ENCODE measurements at regions not wholly inside any gene's neighbourhood (a gene's known extent, or its start where the extent isn't known, plus 50 kb on each side); places are given as distances from the start of the nearest gene placed in this dataset.
A peak's percentile ranks its signal among the peaks of the same experiment; 100 is the strongest.
"Not testable (repeated sequence)": the region's sequence is repeated elsewhere in the genome, so short reads cannot be mapped to it uniquely, and the experiment has no call there.

DNA sequence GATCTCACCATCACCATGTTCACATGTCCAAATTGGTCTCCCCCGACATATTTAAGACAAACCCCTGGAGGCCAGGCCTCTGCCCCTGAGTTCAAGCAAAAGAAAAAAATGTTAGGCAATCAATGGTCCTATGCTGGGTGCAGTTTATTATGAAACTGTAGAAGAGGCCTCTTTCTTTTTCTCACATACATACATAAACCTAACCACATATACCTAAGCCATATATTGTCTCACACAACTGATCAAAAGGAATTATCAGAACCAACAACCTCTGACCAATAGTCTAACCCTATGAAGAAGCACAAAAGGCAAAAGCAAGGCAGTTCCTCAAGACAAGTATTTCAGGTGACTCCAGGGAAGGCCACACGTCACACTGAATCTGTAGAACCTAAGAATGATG, 49.9 kb downstream of the ILRUN start:
- Histone ChIP-seq H3K4me1 (ENCODE audit: control insufficient read depth in 2 of 2, insufficient read depth in 2 of 2, low read length in 2 of 2) (peaks cover 0 to 3% of the 10 kb centered on the region in 2 donors), H3K36me3 (ENCODE audit: control insufficient read depth in 2 of 3, insufficient read depth in 3 of 3, low read length in 3 of 3) (peaks cover 0 to 17% (median 10%) of the 10 kb centered on the region in 3 experiments), H3K27me3 (ENCODE audit: control insufficient read depth in 2 of 2, insufficient read depth in 2 of 2, low read length in 2 of 2) (no peaks in the 10 kb centered on the region), H3K4me3 (ENCODE audit: low read length) (no peak overlapping the region), H3K27ac (ENCODE audit: low read depth, low read length) (no peak overlapping the region), H3K9me3 (ENCODE audit: control insufficient read depth in 2 of 3, low read length in 3 of 3) (no peaks in the 10 kb centered on the region)
- Mint-ChIP-seq H3K4me1 (peaks cover 16 to 52% (median 27%) of the 10 kb centered on the region in 7 donors), H3K36me3 (peaks cover 9 to 60% (median 35%) of the 10 kb centered on the region in 5 donors), H3K27ac (peak overlapping the region in 2 of 9 donors; percentile 11 to 28), H3K4me3 (no peak overlapping the region), H3K9me3 (no peaks in the 10 kb centered on the region), H3K27me3 (no peaks in the 10 kb centered on the region)
- ATAC-seq (no peak), DNase-seq (no peak)
- intact Hi-C loops (cut with micrococcal nuclease), result no loop called here
- POLR2A ChIA-PET, result no interaction called here
- CTCF ChIA-PET, result no interaction called here

DNA sequence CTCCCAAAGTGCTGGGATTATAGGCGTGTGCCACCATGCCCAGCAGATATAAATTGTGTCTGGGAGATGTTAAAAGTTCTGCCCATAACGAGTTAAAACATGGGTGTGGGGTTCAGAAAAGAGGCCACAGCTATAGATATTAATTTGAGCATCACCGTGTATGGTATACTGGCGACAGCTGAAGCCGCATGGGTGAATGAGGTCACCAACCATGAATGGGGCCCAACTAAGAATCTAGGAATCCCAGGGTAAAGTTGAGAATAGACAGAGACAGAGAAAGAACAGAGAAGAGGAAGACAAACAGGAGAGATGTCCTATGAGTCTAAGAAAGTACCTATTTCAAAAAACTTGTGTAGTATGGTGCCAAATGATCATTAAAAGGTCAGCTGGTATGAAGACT, 50.9 kb downstream of the ILRUN start:
- intact Hi-C loops (cut with micrococcal nuclease), result loop anchor here in 1 of 2 donors (2.0 kb wide), 1 partner anchor 13 kb away; no protein-coding TSS in a partner anchor
- H3K9me3 ChIP-seq (ENCODE audit: control insufficient read depth in 2 of 3, low read length in 3 of 3), result no peaks in the 10 kb centered on the region
- H3K27ac ChIP-seq (ENCODE audit: low read depth, low read length), result no peak overlapping the region
- peaks cover 9 to 55% (median 32%) of the 10 kb centered on the region in 5 donors for H3K36me3 Mint-ChIP-seq
- H3K27me3 ChIP-seq (ENCODE audit: control insufficient read depth in 2 of 2, insufficient read depth in 2 of 2, low read length in 2 of 2), result no peaks in the 10 kb centered on the region
- ATAC-seq (no peak), DNase-seq (no peak)
- CTCF ChIA-PET, result no interaction called here
- no peaks in the 10 kb centered on the region for H3K27me3 Mint-ChIP-seq
- POLR2A ChIA-PET, result interaction anchor here (0.6 kb wide), 1 partner anchor 1083 kb away, joined by 3 read pairs; no protein-coding TSS in a partner anchor
- H3K4me1 Mint-ChIP-seq, result peaks cover 9 to 44% (median 22%) of the 10 kb centered on the region in 7 donors
- H3K4me1 ChIP-seq (ENCODE audit: control insufficient read depth in 2 of 2, insufficient read depth in 2 of 2, low read length in 2 of 2), result no peaks in the 10 kb centered on the region
- no peak overlapping the region for H3K4me3 Mint-ChIP-seq
- H3K9me3 Mint-ChIP-seq, result no peaks in the 10 kb centered on the region
- no peak overlapping the region for H3K4me3 ChIP-seq (ENCODE audit: low read length)
- H3K36me3 ChIP-seq (ENCODE audit: control insufficient read depth in 2 of 3, insufficient read depth in 3 of 3, low read length in 3 of 3), result peaks cover 0 to 17% (median 10%) of the 10 kb centered on the region in 3 experiments
- peak overlapping the region in 3 of 9 donors; percentile 1 to 81 (median 53) for H3K27ac Mint-ChIP-seq

DNA sequence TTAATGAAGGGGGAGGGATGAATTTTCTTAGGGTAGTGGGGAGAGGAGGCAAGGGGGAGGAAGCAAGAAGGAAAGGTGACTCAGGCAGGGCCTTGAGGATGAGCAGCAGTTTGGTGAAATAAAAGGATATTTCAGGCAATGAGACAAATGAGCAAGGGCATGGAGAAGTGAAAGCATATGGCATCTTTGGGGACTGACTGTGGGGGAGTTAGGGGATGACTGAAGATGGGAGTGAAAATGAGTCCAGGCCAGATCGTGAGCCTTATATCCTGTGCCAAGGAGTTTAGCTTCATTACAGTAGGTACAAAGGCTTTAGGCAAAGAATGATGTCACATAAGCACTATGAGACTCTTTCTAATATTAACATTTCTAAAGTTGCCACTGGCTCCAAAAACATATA, 51.9 kb downstream of the ILRUN start:
- intact Hi-C loops (cut with micrococcal nuclease), result loop anchor here in 1 of 2 donors (2.0 kb wide), 1 partner anchor 14 kb away; no protein-coding TSS in a partner anchor
- no peaks in the 10 kb centered on the region for H3K27me3 Mint-ChIP-seq
- H3K36me3 ChIP-seq (ENCODE audit: control insufficient read depth in 2 of 3, insufficient read depth in 3 of 3, low read length in 3 of 3), result peaks cover 0 to 17% (median 10%) of the 10 kb centered on the region in 3 experiments
- ATAC-seq (no peak), DNase-seq (no peak)
- ChIA-PET POLR2A (no interaction called here), CTCF (no interaction called here)
- no peaks in the 10 kb centered on the region for H3K27me3 ChIP-seq (ENCODE audit: control insufficient read depth in 2 of 2, insufficient read depth in 2 of 2, low read length in 2 of 2)
- peaks cover 9 to 53% (median 32%) of the 10 kb centered on the region in 5 donors for H3K36me3 Mint-ChIP-seq
- peak overlapping the region in 2 of 9 donors; percentile 4 to 53 for H3K27ac Mint-ChIP-seq
- no peak overlapping the region for H3K4me3 Mint-ChIP-seq
- H3K9me3 ChIP-seq (ENCODE audit: control insufficient read depth in 2 of 3, low read length in 3 of 3), result no peaks in the 10 kb centered on the region
- H3K4me3 ChIP-seq (ENCODE audit: low read length), result no peak overlapping the region
- H3K4me1 Mint-ChIP-seq, result peaks cover 9 to 41% (median 18%) of the 10 kb centered on the region in 7 donors
- H3K9me3 Mint-ChIP-seq, result no peaks in the 10 kb centered on the region
- H3K4me1 ChIP-seq (ENCODE audit: control insufficient read depth in 2 of 2, insufficient read depth in 2 of 2, low read length in 2 of 2), result no peaks in the 10 kb centered on the region
- no peak overlapping the region for H3K27ac ChIP-seq (ENCODE audit: low read depth, low read length)

DNA sequence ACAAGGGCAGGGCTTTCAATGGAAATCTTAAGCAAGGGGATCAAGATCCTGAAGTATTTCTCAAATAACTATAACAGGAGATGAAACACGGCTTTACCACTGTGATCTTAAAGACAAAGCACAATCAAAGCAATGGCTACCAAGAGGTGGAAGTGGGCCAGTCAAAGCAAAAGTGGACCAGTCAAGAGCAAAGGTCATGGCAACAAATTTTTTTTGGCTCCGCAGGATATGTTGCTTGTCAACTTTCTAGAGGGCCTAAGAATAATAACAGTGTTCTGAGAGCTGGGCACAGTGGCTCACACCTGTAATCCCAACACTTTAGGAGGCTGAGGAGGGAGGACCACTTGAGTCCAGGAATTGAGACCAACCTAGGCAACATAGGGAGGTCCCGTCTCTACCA, 54.1 kb downstream of the ILRUN start:
- ATAC-seq (no peak), DNase-seq (no peak)
- Mint-ChIP-seq H3K4me1 (peaks cover 0 to 37% (median 15%) of the 10 kb centered on the region in 7 donors), H3K27me3 (no peaks in the 10 kb centered on the region), H3K9me3 (no peaks in the 10 kb centered on the region), H3K4me3 (no peak overlapping the region), H3K27ac (no peak overlapping the region), H3K36me3 (peaks cover 9 to 47% (median 33%) of the 10 kb centered on the region in 5 donors)
- H3K4me1 ChIP-seq (ENCODE audit: control insufficient read depth in 2 of 2, insufficient read depth in 2 of 2, low read length in 2 of 2), result no peaks in the 10 kb centered on the region
- ChIA-PET POLR2A (no interaction called here), CTCF (no interaction called here)
- no peaks in the 10 kb centered on the region for H3K27me3 ChIP-seq (ENCODE audit: control insufficient read depth in 2 of 2, insufficient read depth in 2 of 2, low read length in 2 of 2)
- H3K4me3 ChIP-seq (ENCODE audit: low read length), result no peak overlapping the region
- H3K36me3 ChIP-seq (ENCODE audit: control insufficient read depth in 2 of 3, insufficient read depth in 3 of 3, low read length in 3 of 3), result peaks cover 0 to 17% (median 10%) of the 10 kb centered on the region in 3 experiments
- H3K9me3 ChIP-seq (ENCODE audit: control insufficient read depth in 2 of 3, low read length in 3 of 3), result no peaks in the 10 kb centered on the region
- H3K27ac ChIP-seq (ENCODE audit: low read depth, low read length), result no peak overlapping the region
- intact Hi-C loops (cut with micrococcal nuclease), result no loop called here

DNA sequence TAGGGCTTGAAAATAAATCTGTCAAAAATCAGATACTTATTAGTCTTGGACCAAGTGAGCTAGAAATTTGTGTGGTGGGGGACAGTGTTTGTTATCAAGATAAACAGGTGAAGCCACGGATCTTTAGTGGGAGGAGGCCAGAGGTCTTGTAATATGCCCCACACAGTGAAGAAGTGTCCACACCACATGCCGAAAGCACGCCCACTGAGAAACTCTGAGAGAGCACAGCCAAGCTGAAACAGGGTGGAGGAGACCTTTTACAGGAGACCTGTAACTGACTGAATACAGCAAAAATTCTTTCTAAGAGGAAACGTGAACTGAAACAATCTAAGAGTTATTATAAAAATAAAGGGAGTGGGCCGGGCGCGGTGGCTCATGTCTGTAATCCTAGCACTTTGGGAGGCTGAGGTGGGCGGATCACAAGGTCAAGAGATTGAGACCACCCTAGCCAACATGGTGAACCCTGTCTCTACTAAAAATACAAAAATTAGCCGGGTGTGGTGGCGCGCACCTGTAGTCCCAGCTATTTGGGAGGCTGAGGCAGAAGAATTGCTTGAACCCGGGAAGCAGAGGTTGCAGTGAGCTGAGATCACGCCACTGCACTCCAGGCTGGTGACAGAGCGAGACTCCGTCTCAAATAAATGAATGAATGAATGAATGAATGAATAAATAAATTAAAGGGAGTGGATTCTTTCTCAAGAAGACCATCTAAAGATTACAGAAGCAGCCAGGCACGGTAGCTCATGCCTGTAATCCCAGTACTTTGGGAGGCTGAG, 56.3 kb downstream of the ILRUN start:
- ATAC-seq; H3K9me3 ChIP-seq (ENCODE audit: control insufficient read depth in 2 of 3, low read length in 3 of 3); POLR2A ChIA-PET; H3K27ac ChIP-seq (ENCODE audit: low read depth, low read length); H3K4me1 ChIP-seq (ENCODE audit: control insufficient read depth in 2 of 2, insufficient read depth in 2 of 2, low read length in 2 of 2); DNase-seq; H3K27me3 ChIP-seq (ENCODE audit: control insufficient read depth in 2 of 2, insufficient read depth in 2 of 2, low read length in 2 of 2); H3K4me3 Mint-ChIP-seq; H3K4me3 ChIP-seq (ENCODE audit: low read length); H3K9me3 Mint-ChIP-seq; intact Hi-C loops (cut with micrococcal nuclease); H3K27me3 Mint-ChIP-seq; H3K36me3 ChIP-seq (ENCODE audit: control insufficient read depth in 2 of 3, insufficient read depth in 3 of 3, low read length in 3 of 3): not testable (repeated sequence)
- CTCF ChIA-PET, result interaction anchor here (0.6 kb wide), 1 partner anchor 194 kb away, joined by 3 read pairs; no protein-coding TSS in a partner anchor
- Mint-ChIP-seq H3K27ac (peak overlapping the region in 3 of 9 donors; percentile 9 to 21 (median 14)), H3K4me1 (peaks cover 0 to 29% (median 4%) of the 10 kb centered on the region in 7 donors), H3K36me3 (peaks cover 4 to 36% (median 24%) of the 10 kb centered on the region in 5 donors)

DNA sequence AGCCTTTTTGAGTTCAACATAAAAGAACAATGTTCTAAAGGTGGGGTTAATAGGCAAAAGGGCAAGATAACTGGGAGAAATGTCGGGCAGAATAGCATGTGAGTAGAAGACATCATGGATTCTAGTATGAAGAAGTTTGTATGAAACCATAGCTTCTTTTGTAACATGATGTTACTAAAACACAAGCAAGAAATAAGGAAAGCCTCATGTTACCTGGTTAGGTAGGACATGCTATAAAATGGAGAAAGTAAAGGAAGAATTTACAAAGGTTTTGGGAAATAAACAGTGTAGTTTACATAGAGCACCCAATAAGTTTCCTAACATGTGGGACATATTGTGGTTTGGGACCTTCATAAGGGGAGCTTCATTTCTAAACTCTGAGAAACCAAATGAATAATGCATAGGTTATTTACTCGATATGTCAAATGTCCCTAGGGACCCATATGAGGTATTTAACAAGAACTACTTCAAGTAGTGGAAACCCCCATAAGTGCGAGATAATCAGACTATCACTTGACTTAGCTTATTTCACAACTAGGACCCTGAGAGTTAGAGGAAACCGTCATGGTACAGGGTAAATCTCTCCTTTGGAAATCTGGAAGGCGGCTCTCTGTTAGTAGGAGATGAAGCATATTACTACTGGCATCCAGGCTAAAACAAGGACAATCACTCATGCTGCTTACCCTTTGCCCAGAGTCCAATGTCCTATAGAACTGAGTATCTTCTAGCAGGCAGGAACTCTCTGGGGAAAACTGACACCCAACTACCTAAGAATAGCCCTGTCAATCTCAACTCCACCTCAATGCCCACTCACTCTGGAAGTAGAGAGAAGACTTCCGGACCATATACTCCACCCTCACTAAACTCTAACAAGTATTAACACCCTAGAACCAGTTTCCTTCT, 57.5 kb downstream of the ILRUN start:
- DNase-seq (no peak), ATAC-seq (no peak)
- no peak overlapping the region for H3K4me3 ChIP-seq (ENCODE audit: low read length)
- H3K27me3 ChIP-seq (ENCODE audit: control insufficient read depth in 2 of 2, insufficient read depth in 2 of 2, low read length in 2 of 2), result no peaks in the 10 kb centered on the region
- H3K27me3 Mint-ChIP-seq, result no peaks in the 10 kb centered on the region
- H3K36me3 Mint-ChIP-seq, result peaks cover 0 to 25% (median 17%) of the 10 kb centered on the region in 5 donors
- peaks cover 0 to 20% (median 8%) of the 10 kb centered on the region in 7 donors for H3K4me1 Mint-ChIP-seq
- ChIA-PET CTCF (interaction anchor here (0.9 kb wide), 1 partner anchor 153 kb away, joined by 3 read pairs; the partner anchor contains the start of gene BLTP3A), POLR2A (interaction anchor here (0.7 kb wide), 1 partner anchor 12 kb away, joined by 3 read pairs; no protein-coding TSS in a partner anchor)
- no peak overlapping the region for H3K4me3 Mint-ChIP-seq
- H3K27ac ChIP-seq (ENCODE audit: low read depth, low read length), result no peak overlapping the region
- peaks cover 0 to 5% (median 3%) of the 10 kb centered on the region in 3 experiments for H3K36me3 ChIP-seq (ENCODE audit: control insufficient read depth in 2 of 3, insufficient read depth in 3 of 3, low read length in 3 of 3)
- H3K4me1 ChIP-seq (ENCODE audit: control insufficient read depth in 2 of 2, insufficient read depth in 2 of 2, low read length in 2 of 2), result no peaks in the 10 kb centered on the region
- no peaks in the 10 kb centered on the region for H3K9me3 Mint-ChIP-seq
- intact Hi-C loops (cut with micrococcal nuclease), result loop anchor here in 1 of 2 donors (1.0 to 5.0 kb wide), 2 partner anchors 118 to 501 kb away; partner anchors contain the start of gene SNRPC
- peak overlapping the region in 2 of 9 donors; percentile 5 to 39 for H3K27ac Mint-ChIP-seq
- no peaks in the 10 kb centered on the region for H3K9me3 ChIP-seq (ENCODE audit: control insufficient read depth in 2 of 3, low read length in 3 of 3)
